SW 1271 (cell line): ENCODE measurements at regions not wholly inside any gene's neighbourhood (a gene's known extent, or its start where the extent isn't known, plus 50 kb on each side); places are given as distances from the start of the nearest gene placed in this dataset.
A peak's percentile ranks its signal among the peaks of the same experiment; 100 is the strongest.

Experiments
- DNase-seq, 2 experiments: peaks; one replicate each; lab custom pipeline; 2025; lab: John Stamatoyannopoulos, UW

GRCh38 chr2:234596696-234597575 is 100.1 kb upstream of the ARL4C start:
- DNase-seq = no peak

- DNase-seq = no peak
Observed at GRCh38 chr2:234595829-234596228, 98.9 kb upstream of the ARL4C start.

GRCh38 chr2:234594715-234595114 is 97.8 kb upstream of the ARL4C start:
- no peak for DNase-seq

DNA sequence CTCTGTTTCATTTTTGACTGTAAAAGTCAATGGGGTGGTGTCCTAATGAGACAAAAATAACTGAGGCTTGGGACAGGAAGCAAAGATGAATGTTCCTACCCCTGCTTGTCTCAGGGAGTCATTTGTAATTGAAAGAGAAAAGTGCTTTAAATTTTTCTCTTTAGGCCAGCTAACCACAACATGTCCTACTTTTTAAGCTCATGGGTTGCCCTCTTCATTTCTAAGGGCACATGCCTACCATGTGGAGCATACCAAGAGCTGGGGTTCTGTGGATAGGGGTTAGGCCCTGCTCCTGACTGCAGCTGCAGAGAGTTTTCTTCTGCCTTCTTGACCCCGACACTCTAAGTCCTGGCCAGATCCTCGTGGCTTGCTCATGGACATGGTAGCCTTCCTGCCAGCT is 96.8 kb upstream of the ARL4C start:
- DNase-seq = no peak

GRCh38 chr2:234592541-234592940 is 95.7 kb upstream of the ARL4C start:
- no peak for DNase-seq

DNA sequence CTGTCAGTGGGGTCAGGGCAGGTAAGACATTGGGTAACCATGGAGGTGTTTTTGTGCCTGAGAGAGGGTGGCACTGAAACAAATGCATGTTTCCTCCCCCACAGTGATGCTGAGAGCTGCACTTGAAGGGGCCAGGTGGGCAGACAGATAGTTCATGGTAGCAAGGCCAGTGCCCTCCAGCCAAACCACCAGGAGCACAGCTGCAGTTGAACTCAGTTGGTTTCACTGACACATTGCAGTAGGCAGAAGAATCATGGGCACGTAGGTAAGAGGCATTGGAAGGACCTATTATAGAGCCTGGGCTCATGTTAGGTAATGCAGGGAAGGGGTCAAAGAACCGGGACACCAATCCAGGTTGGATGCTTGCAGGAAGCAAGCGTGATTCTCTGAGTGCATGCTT is 93.2 kb upstream of the ARL4C start:
- no peak for DNase-seq

- DNase-seq = no peak
Observed at GRCh38 chr2:234588054-234588430, 91.2 kb upstream of the ARL4C start.

DNA sequence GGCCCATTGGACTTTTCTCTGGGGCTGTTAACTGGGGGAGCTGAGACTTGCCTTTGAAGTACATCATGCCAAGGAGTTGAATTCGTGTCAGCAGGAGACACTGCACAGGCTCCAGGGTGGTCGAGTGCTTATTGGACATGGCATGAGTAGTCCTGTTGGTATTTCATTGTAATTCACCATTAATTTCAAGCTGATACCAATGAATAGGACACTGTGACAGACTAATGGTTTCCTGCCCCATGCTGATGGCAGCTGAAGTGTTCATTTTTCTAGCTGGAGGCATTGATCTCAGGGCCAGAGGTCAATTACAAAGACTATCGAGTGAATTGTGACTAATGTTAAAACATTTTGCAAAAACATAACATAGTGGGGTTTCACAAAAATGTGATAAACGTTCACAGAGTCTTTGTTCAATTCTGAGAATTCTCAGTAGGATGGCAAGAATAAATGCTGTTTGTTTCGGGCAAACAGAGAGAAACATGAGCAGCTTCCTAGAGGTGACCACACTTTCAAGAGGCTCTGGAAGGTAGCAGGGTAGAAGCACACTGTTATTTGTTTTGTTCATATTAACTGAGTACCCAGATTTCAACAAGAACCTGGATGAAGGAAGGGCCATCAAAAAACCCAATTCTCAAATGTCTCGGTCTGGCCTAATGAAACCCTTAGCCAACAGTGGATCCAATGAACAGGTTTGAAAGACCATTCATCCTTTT is 90.6 kb upstream of the ARL4C start:
- DNase-seq = no peak

DNA sequence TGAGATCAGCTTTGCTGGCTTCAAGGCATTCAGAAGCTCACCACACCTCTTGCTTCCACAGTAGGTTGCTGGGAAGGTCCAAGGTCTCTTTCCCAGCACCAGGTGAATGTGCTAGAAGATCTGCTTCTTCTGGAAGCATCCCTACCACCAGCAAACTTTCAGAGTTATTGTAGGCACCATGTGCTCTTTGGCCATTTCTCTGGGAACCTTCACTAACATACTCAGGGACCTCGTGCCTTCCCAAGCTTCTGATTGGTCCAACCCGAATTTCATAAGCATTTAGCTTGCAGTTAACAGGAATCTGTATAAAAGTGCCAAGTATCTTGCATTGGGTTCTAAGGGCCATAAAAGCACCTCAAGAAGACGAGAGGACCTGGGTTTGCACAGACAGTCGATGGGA is 86.5 kb upstream of the ARL4C start:
- no peak for DNase-seq

GRCh38 chr2:234580686-234581085 is 83.8 kb upstream of the ARL4C start:
- DNase-seq = no peak

DNA sequence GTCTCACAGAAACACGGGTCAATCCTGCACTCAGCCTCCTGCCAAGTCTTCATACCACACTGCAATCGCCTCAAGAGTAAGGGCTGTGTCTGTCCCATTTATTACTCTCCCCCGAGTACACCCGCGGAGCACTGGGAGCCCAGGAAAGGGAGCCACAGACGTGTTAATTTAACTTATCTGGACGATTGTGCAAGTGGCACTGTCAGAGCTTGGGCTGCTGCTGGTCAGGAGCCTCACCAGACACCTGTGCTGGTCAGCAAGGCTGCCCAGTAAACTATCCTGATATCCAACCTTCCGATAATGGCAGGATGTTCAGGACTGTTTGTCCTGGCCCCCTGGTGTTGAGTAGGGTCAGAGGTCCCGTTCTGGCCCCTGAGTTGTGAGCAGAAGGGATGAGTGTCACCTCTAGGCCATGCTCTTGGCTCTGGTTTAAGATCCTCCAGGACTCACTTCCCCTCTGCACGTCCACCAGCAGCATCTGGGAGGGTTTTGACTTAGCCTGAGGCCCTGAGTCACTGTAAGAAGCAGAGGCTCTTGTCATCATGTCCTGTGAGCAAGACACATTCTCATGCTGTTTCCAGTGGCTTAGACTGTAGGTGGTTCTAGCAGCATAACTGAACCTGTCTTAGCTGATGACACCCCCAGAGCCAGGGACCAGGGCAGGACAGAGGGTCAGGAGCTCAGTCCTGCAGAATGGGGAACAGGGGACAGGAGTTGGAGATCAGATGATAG is 82.5 kb upstream of the ARL4C start:
- no peak for DNase-seq

DNA sequence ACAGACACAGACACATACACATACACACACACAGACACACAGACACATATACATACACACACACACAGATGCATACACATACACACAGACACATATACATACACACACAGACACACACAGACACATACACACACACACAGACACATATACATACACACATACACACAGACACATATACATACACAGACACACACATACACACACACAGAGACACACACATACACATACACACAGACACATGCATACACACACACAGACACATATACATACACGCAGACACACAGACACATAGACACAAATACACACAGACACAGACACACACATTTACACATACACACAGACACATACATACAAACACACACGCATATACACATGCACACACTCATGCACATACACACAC is 81.5 kb upstream of the ARL4C start:
- DNase-seq = no peak

DNA sequence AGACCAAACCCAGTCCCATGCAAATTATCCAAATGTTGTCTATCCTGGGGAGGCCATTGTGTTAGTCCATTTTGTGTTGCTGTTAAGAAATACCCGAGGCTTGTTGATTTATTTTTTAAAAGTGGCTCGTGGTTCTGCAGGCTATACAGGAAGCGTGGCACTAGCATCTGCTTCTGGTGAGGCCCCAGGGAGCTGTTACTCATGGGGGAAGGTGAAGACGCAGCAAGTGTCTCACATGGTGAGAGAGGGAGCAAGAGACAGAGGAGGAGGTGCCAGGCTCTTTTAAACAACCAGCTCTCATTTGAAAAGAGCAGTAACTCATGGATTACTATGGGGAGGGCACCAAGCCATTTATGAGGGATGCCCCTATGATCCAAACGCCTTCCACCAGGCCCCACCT is 80.3 kb upstream of the ARL4C start:
- no peak for DNase-seq

- no peak for DNase-seq
Observed at GRCh38 chr2:234571620-234572407, 74.9 kb upstream of the ARL4C start.

DNA sequence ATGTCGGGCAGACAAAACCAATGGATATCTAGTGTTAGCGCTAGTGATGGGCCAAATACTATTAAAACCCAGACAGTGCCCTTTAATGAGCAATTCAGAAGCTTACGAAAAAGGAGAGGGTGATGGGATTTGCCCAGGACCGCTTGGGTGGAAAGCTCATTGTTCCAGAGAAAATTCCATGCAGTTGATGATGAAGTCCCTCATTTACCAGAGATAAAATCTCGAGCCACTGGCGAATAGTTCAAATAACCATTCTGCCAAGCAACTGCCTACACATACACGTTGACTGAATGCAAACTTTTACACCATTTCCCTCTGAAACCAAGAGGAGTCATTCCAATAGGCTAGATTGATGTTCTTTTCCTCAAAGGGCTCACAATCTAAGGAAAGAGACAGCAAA is 73.6 kb upstream of the ARL4C start:
- DNase-seq = no peak

DNA sequence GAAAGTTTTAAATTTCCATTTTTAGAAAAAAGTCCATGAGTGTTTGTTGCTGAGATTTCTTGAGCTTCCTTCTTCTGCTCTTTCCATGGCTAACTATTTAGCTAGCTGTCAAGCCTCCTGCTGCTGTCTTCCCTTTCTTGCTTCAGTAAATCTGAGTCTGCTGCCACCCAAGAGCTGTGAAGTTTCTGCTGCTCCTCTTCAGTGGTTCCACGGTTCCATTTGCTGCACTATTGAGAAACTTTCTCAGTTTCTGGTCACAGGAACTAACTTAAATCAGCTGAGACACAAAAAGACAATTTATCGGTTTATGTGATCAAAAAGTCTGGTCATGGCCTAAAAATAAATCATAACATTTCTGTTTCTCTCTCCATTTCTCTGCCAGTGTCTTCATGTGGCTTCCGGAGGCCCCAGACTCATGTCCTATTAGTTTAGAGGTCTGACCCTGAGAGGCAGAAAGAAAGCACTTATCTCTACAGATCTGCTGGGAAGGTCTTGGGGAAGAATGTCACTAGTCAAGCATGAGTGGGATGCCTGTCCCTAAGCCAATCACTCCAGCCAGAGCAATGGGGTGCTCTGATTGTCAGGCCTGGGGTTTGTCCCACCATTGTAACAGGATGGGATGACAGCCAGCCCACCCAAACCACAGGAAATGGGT is 73.0 kb upstream of the ARL4C start:
- no peak for DNase-seq

DNA sequence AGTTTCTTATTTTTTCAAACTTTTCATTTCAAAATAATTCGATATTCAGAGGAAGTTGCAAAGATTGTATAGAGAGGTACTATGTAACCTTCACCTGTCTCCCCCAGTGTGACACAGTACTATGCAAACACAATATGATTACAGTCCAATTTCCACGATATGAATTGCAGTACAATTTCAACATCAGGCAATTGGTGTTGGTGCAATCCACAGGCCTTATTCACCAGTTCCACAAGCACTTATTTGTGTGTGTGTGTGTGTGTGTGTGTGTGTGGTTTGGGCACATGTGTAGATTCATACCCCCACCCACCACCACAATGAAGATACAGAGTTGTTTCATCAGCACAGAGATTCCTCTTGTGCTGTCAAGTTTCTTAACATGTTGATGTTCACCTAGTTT is 69.7 kb upstream of the ARL4C start:
- no peak for DNase-seq

GRCh38 chr2:234565842-234566619 is 69.2 kb upstream of the ARL4C start:
- no peak for DNase-seq

DNA sequence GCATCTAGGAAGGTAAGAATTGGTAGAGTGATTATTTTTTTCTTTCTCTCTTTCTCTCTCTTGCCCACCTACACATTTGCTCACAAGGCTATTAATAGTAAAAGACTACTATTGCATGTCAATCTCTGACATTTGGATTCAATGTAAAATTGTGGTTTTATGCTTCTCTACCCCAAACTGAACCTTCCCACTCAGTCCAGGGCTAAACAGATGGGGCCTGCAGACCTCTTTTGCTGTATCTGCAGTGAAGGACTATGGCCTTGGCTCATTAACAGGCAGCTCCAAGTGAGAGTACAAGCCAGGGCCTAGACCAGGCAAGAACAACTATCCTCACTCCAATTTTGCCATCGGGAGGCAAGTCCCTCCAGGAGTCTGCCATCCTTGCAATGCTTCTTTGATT is 68.3 kb upstream of the ARL4C start:
- no peak for DNase-seq

- DNase-seq = peak in 1 of 2 experiments; percentile 14
Observed at GRCh38 chr2:234564699-234565098, 67.8 kb upstream of the ARL4C start.

DNA sequence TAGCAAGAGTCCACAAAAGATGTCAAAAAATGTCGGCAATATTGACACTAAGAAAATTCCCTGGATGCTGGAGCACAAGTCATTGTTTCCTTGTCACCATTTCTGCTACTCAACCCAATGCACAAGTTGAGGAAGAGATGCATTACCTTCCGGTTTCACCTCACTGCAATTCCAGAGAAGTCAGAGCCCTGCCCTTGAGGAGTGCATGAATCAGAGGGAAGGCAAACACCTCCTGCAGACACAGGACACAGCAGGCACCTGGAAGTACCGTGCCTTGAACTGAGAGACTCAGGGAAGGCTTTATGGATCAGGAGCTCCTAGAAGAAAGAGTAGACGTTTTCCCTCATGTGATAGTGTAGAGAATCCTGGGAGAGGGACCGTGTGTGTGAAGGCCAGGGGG is 62.7 kb upstream of the ARL4C start:
- no peak for DNase-seq
